B cell (primary cell): ENCODE measurements at regions not wholly inside any gene's neighbourhood (a gene's known extent, or its start where the extent isn't known, plus 50 kb on each side); places are given as distances from the start of the nearest gene placed in this dataset.

Experiments
- ATAC-seq: fragments of 200-7000 bp; cut with Tn5 transposase; one replicate; pipeline ENCODE4 v1.10.0; 2021; ENCODE audit warnings: low read depth, mild to moderate bottlenecking, moderate number of reproducible peaks, moderate library complexity
- CTCF ChIA-PET: fragments of 350-600 bp; sonication (Branson Sonifier 250); formaldehyde crosslinking; loops from one replicate; lab custom pipeline; 2021; ENCODE audit warnings: antibody characterized with exemption, inconsistent platforms; lab: Charles Lee
- POLR2A ChIA-PET: fragments of 350-600 bp; sonication (Branson Sonifier 250); formaldehyde crosslinking; loops from one replicate; lab custom pipeline; 2021; ENCODE audit warnings: antibody characterized with exemption; lab: Charles Lee
- DNase-seq: peaks from one replicate; pipeline ENCODE4 v3.0.0; 2013
- H2AFZ ChIP-seq: 2 replicates; pipeline ENCODE4 v1.6.1; 2012; ENCODE audit warnings: mild to moderate bottlenecking, low read depth, low read length; ENCODE audit not compliant: insufficient read depth, poor library complexity, severe bottlenecking
- H3K27ac ChIP-seq, 2 donors: 1 replicate in 1 of 2; 2 replicates in 1 of 2; pipeline ENCODE4 v1.5.1; 2012 to 2013; ENCODE audit warnings: low read length in 2 of 2, mild to moderate bottlenecking in 2 of 2, moderate library complexity in 1 of 2
- H3K27me3 ChIP-seq, 4 experiments: fragments of 200-600 bp in 1 of 4; sonication (generic) in 1 of 4; replicated peaks in 1 of 4; 1 replicate in 2 of 4; 2 replicates in 2 of 4; pipeline versions ENCODE4 v1.6.1 to v1.7.0; 2013 to 2016; ENCODE audit warnings: low read length in 3 of 4, mild to moderate bottlenecking in 2 of 4, mixed read lengths in 1 of 4, moderate library complexity in 1 of 4; ENCODE audit not compliant: insufficient read depth in 4 of 4, control insufficient read depth in 3 of 4; ENCODE audit errors: control extremely low read depth in 1 of 4
- H3K36me3 ChIP-seq, 2 experiments: replicated peaks in 1 of 2; 1 replicate in 1 of 2; 2 replicates in 1 of 2; pipeline versions ENCODE4 v1.6.1 to v1.7.1; 2013; ENCODE audit warnings: low read length in 1 of 2; ENCODE audit not compliant: insufficient read depth in 2 of 2, control insufficient read depth in 1 of 2; ENCODE audit errors: control extremely low read depth in 1 of 2, extremely low read depth in 1 of 2
- H3K4me1 ChIP-seq, 2 donors: fragments of 200-600 bp in 1 of 2; sonication (generic) in 1 of 2; 1 replicate in 1 of 2; 2 replicates in 1 of 2; pipeline versions ENCODE4 v1.5.1 to v1.6.1; 2013 to 2017; ENCODE audit warnings: low read length in 2 of 2; ENCODE audit not compliant: control insufficient read depth in 2 of 2, insufficient read depth in 2 of 2
- H3K4me2 ChIP-seq: replicated peaks from 2 replicates; pipeline ENCODE3; 2012; ENCODE audit warnings: mild to moderate bottlenecking, low read depth, low read length; ENCODE audit not compliant: poor library complexity, severe bottlenecking
- H3K4me3 ChIP-seq, 5 experiments: fragments of 200-600 bp in 1 of 5; sonication (generic) in 1 of 5; 1 replicate in 3 of 5; 2 replicates in 2 of 5; pipeline versions ENCODE4 v1.5.1 to v1.7.0; 2011 to 2016; ENCODE audit warnings: low read length in 4 of 5, mild to moderate bottlenecking in 4 of 5, low read depth in 2 of 5, control low read depth in 1 of 5, moderate library complexity in 1 of 5; ENCODE audit not compliant: insufficient read depth in 1 of 5; ENCODE audit errors: control extremely low read depth in 1 of 5, extremely low read depth in 1 of 5
- H3K79me2 ChIP-seq: fragments of 200-600 bp; sonication (generic); one replicate; pipeline ENCODE4 v1.6.0; 2016; ENCODE audit warnings: low read length; ENCODE audit not compliant: control insufficient read depth, insufficient read depth
- H3K9ac ChIP-seq: fragments of 200-600 bp; sonication (generic); 2 replicates; pipeline ENCODE4 v1.6.1; 2017; ENCODE audit warnings: mild to moderate bottlenecking, low read length, moderate library complexity
- H3K9me3 ChIP-seq, 3 donors: one replicate each; pipeline versions ENCODE4 v1.6.1 to v1.7.1; 2013; ENCODE audit warnings: low read length in 2 of 3; ENCODE audit not compliant: control insufficient read depth in 2 of 3, insufficient read depth in 1 of 3; ENCODE audit errors: control extremely low read depth in 1 of 3
- H4K20me1 ChIP-seq: 2 replicates; pipeline ENCODE4 v1.6.0; 2012; ENCODE audit warnings: mild to moderate bottlenecking, low read length; ENCODE audit not compliant: insufficient read depth, control insufficient read depth, poor library complexity, severe bottlenecking
- H3K27ac Mint-ChIP-seq: one replicate; pipeline ENCODE4 v1.8.0; 2021; ENCODE audit warnings: mixed read lengths
- H3K27me3 Mint-ChIP-seq: one replicate; pipeline ENCODE4 v1.8.0; 2021; ENCODE audit warnings: mixed read lengths
- H3K4me1 Mint-ChIP-seq: one replicate; pipeline ENCODE4 v1.8.0; 2021; ENCODE audit warnings: mixed read lengths
- H3K4me3 Mint-ChIP-seq: one replicate; pipeline ENCODE4 v1.8.0; 2021; ENCODE audit warnings: mixed read lengths
- H3K9me3 Mint-ChIP-seq: one replicate; pipeline ENCODE4 v1.8.0; 2022; ENCODE audit warnings: mixed read lengths; ENCODE audit not compliant: insufficient read depth
- EZH2 ChIP-seq: IDR thresholded peaks from 2 replicates; pipeline ENCODE4 v1.6.1; 2012; ENCODE audit warnings: borderline replicate concordance, low read depth, mild to moderate bottlenecking, moderate library complexity, low read length; ENCODE audit not compliant: insufficient read depth, poor library complexity, severe bottlenecking
- WGBS: methylation state at CpG from one replicate; pipeline ENCODE4 v1.1.5; 2013; ENCODE audit warnings: missing lambda C conversion rate; ENCODE audit not compliant: insufficient coverage; 5-methylcytosine and 5-hydroxymethylcytosine counted together
- intact Hi-C: fragments of 100-400 bp; cut with micrococcal nuclease; formaldehyde crosslinking; loops from one replicate; pipeline ENCODE4 v1.10.0; 2022
- TF ChIP-seq, protein P1 (sequence below): fragments of 200-600 bp; IDR thresholded peaks from one replicate; pipeline ENCODE4 v1.8.0; 2022; ENCODE audit warnings: antibody characterized with exemption, mild to moderate bottlenecking

GRCh38 chr20:21867353-21867752 lies 161.9 kb downstream of the PAX1 start:
- H3K27me3 ChIP-seq = no peaks in the 10 kb centered on the region
- peaks cover 5% of the 10 kb centered on the region for H3K9me3 Mint-ChIP-seq
- CTCF ChIA-PET = no interaction called here
- WGBS = 80% methylated on average over 1 of the region's 1 CpG
- H3K9ac ChIP-seq = no peak overlapping the region
- H3K36me3 ChIP-seq = no peaks in the 10 kb centered on the region
- no peaks in the 10 kb centered on the region for H3K27me3 Mint-ChIP-seq
- DNase-seq (no peak), ATAC-seq (no peak)
- peaks cover 0 to 12% (median 0%) of the 10 kb centered on the region in 3 donors for H3K9me3 ChIP-seq
- H2AFZ ChIP-seq = no peak overlapping the region
- no peaks in the 10 kb centered on the region for H3K4me1 Mint-ChIP-seq
- H3K4me1 ChIP-seq = no peaks in the 10 kb centered on the region
- no peaks in the 10 kb centered on the region for H3K79me2 ChIP-seq
- intact Hi-C loops = no loop called here
- TF ChIP-seq, protein P1, sequence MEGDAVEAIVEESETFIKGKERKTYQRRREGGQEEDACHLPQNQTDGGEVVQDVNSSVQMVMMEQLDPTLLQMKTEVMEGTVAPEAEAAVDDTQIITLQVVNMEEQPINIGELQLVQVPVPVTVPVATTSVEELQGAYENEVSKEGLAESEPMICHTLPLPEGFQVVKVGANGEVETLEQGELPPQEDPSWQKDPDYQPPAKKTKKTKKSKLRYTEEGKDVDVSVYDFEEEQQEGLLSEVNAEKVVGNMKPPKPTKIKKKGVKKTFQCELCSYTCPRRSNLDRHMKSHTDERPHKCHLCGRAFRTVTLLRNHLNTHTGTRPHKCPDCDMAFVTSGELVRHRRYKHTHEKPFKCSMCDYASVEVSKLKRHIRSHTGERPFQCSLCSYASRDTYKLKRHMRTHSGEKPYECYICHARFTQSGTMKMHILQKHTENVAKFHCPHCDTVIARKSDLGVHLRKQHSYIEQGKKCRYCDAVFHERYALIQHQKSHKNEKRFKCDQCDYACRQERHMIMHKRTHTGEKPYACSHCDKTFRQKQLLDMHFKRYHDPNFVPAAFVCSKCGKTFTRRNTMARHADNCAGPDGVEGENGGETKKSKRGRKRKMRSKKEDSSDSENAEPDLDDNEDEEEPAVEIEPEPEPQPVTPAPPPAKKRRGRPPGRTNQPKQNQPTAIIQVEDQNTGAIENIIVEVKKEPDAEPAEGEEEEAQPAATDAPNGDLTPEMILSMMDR = no peak
- TF ChIP-seq EZH2 = no peak
- no peak overlapping the region for H3K4me3 Mint-ChIP-seq
- no peaks in the 10 kb centered on the region for H4K20me1 ChIP-seq
- H3K4me2 ChIP-seq = no peak overlapping the region
- POLR2A ChIA-PET = no interaction called here
- H3K27ac ChIP-seq = no peak overlapping the region
- no peak overlapping the region for H3K4me3 ChIP-seq
- no peak overlapping the region for H3K27ac Mint-ChIP-seq

- no peaks in the 10 kb centered on the region for H3K36me3 ChIP-seq
- H3K27me3 Mint-ChIP-seq = no peaks in the 10 kb centered on the region
- 94% methylated on average over 10 of the region's 10 CpGs for WGBS
- H3K4me2 ChIP-seq = no peak overlapping the region
- no peak for DNase-seq
- H2AFZ ChIP-seq = no peak overlapping the region
- no peaks in the 10 kb centered on the region for H4K20me1 ChIP-seq
- ATAC-seq = no peak
- ChIA-PET POLR2A (no interaction called here), CTCF (no interaction called here)
- H3K4me3 ChIP-seq = no peak overlapping the region
- H3K9me3 Mint-ChIP-seq = peaks cover 14% of the 10 kb centered on the region
- no peak overlapping the region for H3K9ac ChIP-seq
- no peak overlapping the region for H3K4me3 Mint-ChIP-seq
- TF ChIP-seq EZH2 = no peak
- TF ChIP-seq, protein P1 = no peak
- peaks cover 0 to 12% (median 0%) of the 10 kb centered on the region in 3 donors for H3K9me3 ChIP-seq
- H3K79me2 ChIP-seq = no peaks in the 10 kb centered on the region
- no peaks in the 10 kb centered on the region for H3K27me3 ChIP-seq
- intact Hi-C loops = no loop called here
- no peaks in the 10 kb centered on the region for H3K4me1 ChIP-seq
- H3K27ac Mint-ChIP-seq = no peak overlapping the region
- H3K27ac ChIP-seq = no peak overlapping the region
- H3K4me1 Mint-ChIP-seq = no peaks in the 10 kb centered on the region
Measured at GRCh38 chr20:21862956-21863355, 157.5 kb downstream of the PAX1 start.
